H9 (cell line): ENCODE measurements at regions not wholly inside any gene's neighbourhood (a gene's known extent, or its start where the extent isn't known, plus 50 kb on each side); places are given as distances from the start of the nearest gene placed in this dataset.

Experiments
- DNase-seq: peaks from one replicate; pipeline ENCODE4 v3.0.0-alpha.2; 2017
- H2AFZ ChIP-seq: one replicate; pipeline ENCODE4 v1.6.1; 2013; ENCODE audit warnings: mild to moderate bottlenecking, low read length, control low read depth, moderate library complexity
- H2AK5ac ChIP-seq: 2 replicates; pipeline ENCODE4 v1.6.1; 2013; ENCODE audit warnings: low read length, control low read depth, mixed read lengths; ENCODE audit not compliant: insufficient read length
- H2BK120ac ChIP-seq: one replicate; pipeline ENCODE4 v1.6.1; 2013; ENCODE audit warnings: low read depth, mild to moderate bottlenecking, low read length, control low read depth, inconsistent platforms; ENCODE audit not compliant: poor library complexity, severe bottlenecking
- H2BK12ac ChIP-seq: 2 replicates; pipeline ENCODE4 v1.6.1; 2013; ENCODE audit warnings: low read length, control low read depth, mixed read lengths, low read depth; ENCODE audit not compliant: insufficient read length
- H2BK15ac ChIP-seq: 2 replicates; pipeline ENCODE4 v1.6.1; 2013; ENCODE audit warnings: low read depth, low read length, control low read depth
- H2BK20ac ChIP-seq: one replicate; pipeline ENCODE4 v1.6.1; 2013; ENCODE audit warnings: low read depth, mild to moderate bottlenecking, low read length, control low read depth, inconsistent platforms; ENCODE audit not compliant: poor library complexity, severe bottlenecking
- H2BK5ac ChIP-seq: 2 replicates; pipeline ENCODE4 v1.6.1; 2013; ENCODE audit warnings: low read length, control low read depth, mixed read lengths; ENCODE audit not compliant: insufficient read length
- H3K14ac ChIP-seq: 2 replicates; pipeline ENCODE4 v1.6.1; 2013; ENCODE audit warnings: low read length, control low read depth; ENCODE audit not compliant: insufficient read depth
- H3K18ac ChIP-seq: 2 replicates; pipeline ENCODE4 v1.6.1; 2013; ENCODE audit warnings: low read depth, mild to moderate bottlenecking, mixed read lengths, low read length, control low read depth; ENCODE audit not compliant: insufficient read length
- H3K23ac ChIP-seq: 2 replicates; pipeline ENCODE4 v1.6.1; 2013; ENCODE audit warnings: low read length, control low read depth, mixed read lengths, low read depth; ENCODE audit not compliant: insufficient read length
- H3K23me2 ChIP-seq: 2 replicates; pipeline ENCODE4 v1.6.1; 2013; ENCODE audit warnings: low read depth, mild to moderate bottlenecking, mixed read lengths, low read length, control low read depth; ENCODE audit not compliant: insufficient read length, poor library complexity, severe bottlenecking
- H3K27ac ChIP-seq: 2 replicates; pipeline ENCODE4 v1.5.1; 2013; ENCODE audit warnings: low read length, control low read depth, mixed read lengths, low read depth; ENCODE audit not compliant: insufficient read length
- H3K27me3 ChIP-seq: 2 replicates; pipeline ENCODE4 v1.6.1; 2013; ENCODE audit warnings: low read length, control low read depth, inconsistent platforms; ENCODE audit not compliant: insufficient read depth
- H3K4ac ChIP-seq: 2 replicates; pipeline ENCODE4 v1.6.1; 2013; ENCODE audit warnings: low read depth, mild to moderate bottlenecking, control low read depth, inconsistent platforms, low read length, moderate library complexity
- H3K4me1 ChIP-seq: 2 replicates; pipeline ENCODE4 v1.6.1; 2013; ENCODE audit warnings: low read length, control low read depth, inconsistent platforms; ENCODE audit not compliant: insufficient read depth
- H3K4me2 ChIP-seq: 2 replicates; pipeline ENCODE4 v1.6.1; 2013; ENCODE audit warnings: low read length, control low read depth, mixed read lengths; ENCODE audit not compliant: insufficient read length, insufficient read depth
- H3K56ac ChIP-seq: 2 replicates; pipeline ENCODE4 v1.6.1; 2013; ENCODE audit warnings: low read depth, mild to moderate bottlenecking, mixed read lengths, low read length, control low read depth; ENCODE audit not compliant: insufficient read length
- H3K79me1 ChIP-seq: 2 replicates; pipeline ENCODE4 v1.6.1; 2013; ENCODE audit warnings: low read depth, mild to moderate bottlenecking, moderate library complexity, low read length, control low read depth, inconsistent platforms; ENCODE audit not compliant: insufficient read depth, poor library complexity, severe bottlenecking
- H3K79me2 ChIP-seq: 2 replicates; pipeline ENCODE4 v1.6.1; 2013; ENCODE audit warnings: low read length, control low read depth, inconsistent platforms; ENCODE audit not compliant: insufficient read depth
- H3K9ac ChIP-seq: 2 replicates; pipeline ENCODE4 v1.6.1; 2013; ENCODE audit warnings: low read length, control low read depth, mixed read lengths; ENCODE audit not compliant: insufficient read length; ENCODE audit errors: extremely low read depth
- H3K9me3 ChIP-seq: one replicate; pipeline ENCODE4 v1.6.1; 2013; ENCODE audit warnings: low read depth, low read length, inconsistent platforms; ENCODE audit not compliant: control insufficient read depth
- H3T11ph ChIP-seq: one replicate; pipeline ENCODE4 v1.6.1; 2013; ENCODE audit warnings: mild to moderate bottlenecking, low read length, control low read depth, inconsistent platforms
- H4K20me1 ChIP-seq: one replicate; pipeline ENCODE4 v1.6.1; 2013; ENCODE audit not compliant: control insufficient read depth, insufficient read length, insufficient read depth
- H4K5ac ChIP-seq: 2 replicates; pipeline ENCODE4 v1.6.1; 2013; ENCODE audit warnings: low read depth, mild to moderate bottlenecking, mixed read lengths, low read length, control low read depth; ENCODE audit not compliant: insufficient read length
- H4K8ac ChIP-seq: replicated peaks from 2 replicates; pipeline ENCODE4 v1.6.1; 2013; ENCODE audit warnings: low read length, control low read depth, mixed read lengths, low read depth; ENCODE audit not compliant: insufficient read length
- H4K91ac ChIP-seq: 2 replicates; pipeline ENCODE4 v1.6.1; 2013; ENCODE audit warnings: low read depth, mild to moderate bottlenecking, moderate library complexity, mixed read lengths, low read length, control low read depth; ENCODE audit not compliant: insufficient read length
- H3K27ac Mint-ChIP-seq, 3 experiments: 2 replicates in 2 of 3; 3 replicates in 1 of 3; pipeline ENCODE4 v1.8.0; 2020 to 2021; ENCODE audit warnings: mixed read lengths in 3 of 3, mild to moderate bottlenecking in 1 of 3, moderate library complexity in 1 of 3
- H3K27me3 Mint-ChIP-seq: 2 replicates; pipeline ENCODE4 v1.8.0; 2021; ENCODE audit warnings: low read depth, mild to moderate bottlenecking, moderate library complexity, mixed read lengths
- H3K36me3 Mint-ChIP-seq, 3 experiments: 2 replicates in 2 of 3; 3 replicates in 1 of 3; pipeline ENCODE4 v1.8.0; 2020 to 2021; ENCODE audit warnings: low read depth in 3 of 3, mixed read lengths in 3 of 3; ENCODE audit not compliant: insufficient read depth in 1 of 3
- H3K4me1 Mint-ChIP-seq, 2 experiments: 2 replicates each; pipeline ENCODE4 v1.8.0; 2020; ENCODE audit warnings: mixed read lengths in 2 of 2
- H3K4me3 Mint-ChIP-seq, 2 experiments: 2 replicates in 1 of 2; 3 replicates in 1 of 2; pipeline ENCODE4 v1.8.0; 2020 to 2021; ENCODE audit warnings: mild to moderate bottlenecking in 2 of 2, mixed read lengths in 2 of 2, moderate library complexity in 1 of 2
- H3K9me3 Mint-ChIP-seq, 2 experiments: 2 replicates in 1 of 2; 3 replicates in 1 of 2; pipeline ENCODE4 v1.8.0; 2020; ENCODE audit warnings: mild to moderate bottlenecking in 2 of 2, mixed read lengths in 2 of 2, moderate library complexity in 1 of 2
- WGBS: extraction: QIAGEN DNeasy Blood & Tissue Kit; methylation state at CpG from one replicate; pipeline ENCODE4 v1.1.7; 2013; ENCODE audit warnings: missing lambda C conversion rate, low lambda C conversion rate, mixed read lengths; ENCODE audit not compliant: insufficient read length; ENCODE audit errors: extremely low coverage; 5-methylcytosine and 5-hydroxymethylcytosine counted together
- TF ChIP-seq, protein P1 (sequence below): fragments of 200-600 bp; sonication (generic); conservative IDR thresholded peaks from 3 replicates; pipeline ENCODE4 v1.8.0; 2021; ENCODE audit warnings: antibody characterized with exemption, mild to moderate bottlenecking

- TF ChIP-seq, protein P1, sequence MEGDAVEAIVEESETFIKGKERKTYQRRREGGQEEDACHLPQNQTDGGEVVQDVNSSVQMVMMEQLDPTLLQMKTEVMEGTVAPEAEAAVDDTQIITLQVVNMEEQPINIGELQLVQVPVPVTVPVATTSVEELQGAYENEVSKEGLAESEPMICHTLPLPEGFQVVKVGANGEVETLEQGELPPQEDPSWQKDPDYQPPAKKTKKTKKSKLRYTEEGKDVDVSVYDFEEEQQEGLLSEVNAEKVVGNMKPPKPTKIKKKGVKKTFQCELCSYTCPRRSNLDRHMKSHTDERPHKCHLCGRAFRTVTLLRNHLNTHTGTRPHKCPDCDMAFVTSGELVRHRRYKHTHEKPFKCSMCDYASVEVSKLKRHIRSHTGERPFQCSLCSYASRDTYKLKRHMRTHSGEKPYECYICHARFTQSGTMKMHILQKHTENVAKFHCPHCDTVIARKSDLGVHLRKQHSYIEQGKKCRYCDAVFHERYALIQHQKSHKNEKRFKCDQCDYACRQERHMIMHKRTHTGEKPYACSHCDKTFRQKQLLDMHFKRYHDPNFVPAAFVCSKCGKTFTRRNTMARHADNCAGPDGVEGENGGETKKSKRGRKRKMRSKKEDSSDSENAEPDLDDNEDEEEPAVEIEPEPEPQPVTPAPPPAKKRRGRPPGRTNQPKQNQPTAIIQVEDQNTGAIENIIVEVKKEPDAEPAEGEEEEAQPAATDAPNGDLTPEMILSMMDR: no peak
- Histone ChIP-seq H3T11ph (no peak overlapping the region), H3K18ac (no peak overlapping the region)
Measured at GRCh38 chr6:113528111-113528510, 329.0 kb upstream of the MARCKS start.

More at GRCh38 chr6:113528111-113528510, 329.0 kb upstream of the MARCKS start:
- Histone ChIP-seq H3K4me2 (no peak overlapping the region), H2BK12ac (no peak overlapping the region), H2BK20ac (no peak overlapping the region), H3K14ac (no peak overlapping the region), H2BK120ac (no peak overlapping the region), H3K23ac (no peak overlapping the region), H4K91ac (no peak overlapping the region), H4K5ac (no peak overlapping the region), H3K4me1 (peaks cover 2% of the 10 kb centered on the region; the same call in 1 of the 2 replicates), H3K27me3 (no peaks in the 10 kb centered on the region), H4K20me1 (no peaks in the 10 kb centered on the region), H2BK5ac (no peak overlapping the region), H3K27ac (no peak overlapping the region), H3K79me1 (no peaks in the 10 kb centered on the region), H2AK5ac (no peak overlapping the region), H2BK15ac (no peak overlapping the region), H3K9ac (no peak overlapping the region), H4K8ac (no peak overlapping the region), H3K23me2 (no peaks in the 10 kb centered on the region), H3K9me3 (no peaks in the 10 kb centered on the region), H3K4ac (no peak overlapping the region), H3K56ac (no peak overlapping the region), H3K79me2 (no peaks in the 10 kb centered on the region), H2AFZ (no peak overlapping the region)
- DNase-seq: no peak
- Mint-ChIP-seq H3K4me1 (peaks cover 6% of the 10 kb centered on the region in 2 experiments), H3K9me3 (peaks cover 0 to 4% of the 10 kb centered on the region in 2 experiments; a peak in 1 of 5 replicates), H3K4me3 (no peak overlapping the region), H3K36me3 (peaks cover 0 to 5% (median 2%) of the 10 kb centered on the region in 3 experiments; a peak in 3 of 7 replicates), H3K27me3 (no peaks in the 10 kb centered on the region; the same call in 1 of the 2 replicates), H3K27ac (no peak overlapping the region)
- WGBS: no CpG with 5 or more reads among the region's 3 CpGs
